Ishikawa (cell line): ENCODE measurements at regions not wholly inside any gene's neighbourhood (a gene's known extent, or its start where the extent isn't known, plus 50 kb on each side); places are given as distances from the start of the nearest gene placed in this dataset.

Experiments
- CEBPB ChIP-seq: IDR thresholded peaks from 2 replicates; pipeline ENCODE4 v1.6.1; 2012
- CREB1 ChIP-seq: IDR thresholded peaks from 2 replicates; pipeline ENCODE4 v1.6.1; 2012; ENCODE audit warnings: low read depth
- EGR1 ChIP-seq: IDR thresholded peaks from 2 replicates; pipeline ENCODE4 v1.6.1; 2012
- EP300 ChIP-seq: IDR thresholded peaks from 2 replicates; pipeline ENCODE4 v1.6.1; 2012; ENCODE audit warnings: borderline replicate concordance
- FOXM1 ChIP-seq: IDR thresholded peaks from 2 replicates; pipeline ENCODE4 v1.6.1; 2012; ENCODE audit warnings: low read depth, borderline replicate concordance
- NFIC ChIP-seq: IDR thresholded peaks from 2 replicates; pipeline ENCODE4 v1.6.1; 2012
- RAD21 ChIP-seq: IDR thresholded peaks from 2 replicates; pipeline ENCODE4 v1.6.1; 2012; ENCODE audit warnings: low read depth
- TAF1 ChIP-seq: IDR thresholded peaks from 2 replicates; pipeline ENCODE4 v1.6.1; 2012; ENCODE audit warnings: low read depth, mild to moderate bottlenecking
- TCF12 ChIP-seq: IDR thresholded peaks from 2 replicates; pipeline ENCODE4 v1.6.1; 2012; ENCODE audit warnings: low read depth
- YY1 ChIP-seq: IDR thresholded peaks from 2 replicates; pipeline ENCODE4 v1.6.1; 2012; ENCODE audit warnings: low read depth
- TF ChIP-seq, protein P1 (sequence below): IDR thresholded peaks from 2 replicates; pipeline ENCODE4 v1.6.1; 2012
- TF ChIP-seq, protein P2 (sequence below): IDR thresholded peaks from 2 replicates; pipeline ENCODE4 v1.6.1; 2012
- TF ChIP-seq, protein P3 (sequence below): IDR thresholded peaks from 2 replicates; pipeline ENCODE4 v1.6.1; 2012; ENCODE audit warnings: low read depth, mild to moderate bottlenecking

DNA sequence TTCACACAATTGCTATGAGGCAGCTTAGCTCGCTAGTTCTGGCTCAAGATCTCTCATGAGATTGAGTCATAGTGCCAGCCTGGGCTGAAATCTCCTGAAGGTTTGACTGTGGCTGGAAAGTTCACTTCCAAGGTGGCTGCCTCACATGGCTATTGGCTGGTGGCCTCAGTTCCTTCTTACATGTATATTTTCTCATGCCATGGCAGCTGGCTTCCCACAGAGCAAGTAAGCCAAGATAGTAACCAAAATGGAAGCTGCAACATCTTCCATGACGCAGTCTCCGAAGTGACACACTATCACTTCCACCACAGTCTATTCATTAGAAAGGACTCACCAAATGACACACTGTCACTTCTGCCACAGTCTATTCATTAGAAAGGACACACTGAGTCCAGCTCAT is 160.4 kb upstream of the PRDM1 start:
- TF ChIP-seq CREB1, result no peak
- TF ChIP-seq, protein P1, sequence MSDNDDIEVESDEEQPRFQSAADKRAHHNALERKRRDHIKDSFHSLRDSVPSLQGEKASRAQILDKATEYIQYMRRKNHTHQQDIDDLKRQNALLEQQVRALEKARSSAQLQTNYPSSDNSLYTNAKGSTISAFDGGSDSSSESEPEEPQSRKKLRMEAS, result no peak
- TF ChIP-seq, protein P2, sequence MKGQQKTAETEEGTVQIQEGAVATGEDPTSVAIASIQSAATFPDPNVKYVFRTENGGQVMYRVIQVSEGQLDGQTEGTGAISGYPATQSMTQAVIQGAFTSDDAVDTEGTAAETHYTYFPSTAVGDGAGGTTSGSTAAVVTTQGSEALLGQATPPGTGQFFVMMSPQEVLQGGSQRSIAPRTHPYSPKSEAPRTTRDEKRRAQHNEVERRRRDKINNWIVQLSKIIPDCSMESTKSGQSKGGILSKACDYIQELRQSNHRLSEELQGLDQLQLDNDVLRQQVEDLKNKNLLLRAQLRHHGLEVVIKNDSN, result no peak
- no peak for TF ChIP-seq EP300
- TF ChIP-seq EGR1, result no peak
- TF ChIP-seq NFIC, result no peak
- TF ChIP-seq YY1, result no peak
- TF ChIP-seq TCF12, result no peak
- TF ChIP-seq RAD21, result no peak
- no peak for TF ChIP-seq TAF1
- TF ChIP-seq, protein P3, sequence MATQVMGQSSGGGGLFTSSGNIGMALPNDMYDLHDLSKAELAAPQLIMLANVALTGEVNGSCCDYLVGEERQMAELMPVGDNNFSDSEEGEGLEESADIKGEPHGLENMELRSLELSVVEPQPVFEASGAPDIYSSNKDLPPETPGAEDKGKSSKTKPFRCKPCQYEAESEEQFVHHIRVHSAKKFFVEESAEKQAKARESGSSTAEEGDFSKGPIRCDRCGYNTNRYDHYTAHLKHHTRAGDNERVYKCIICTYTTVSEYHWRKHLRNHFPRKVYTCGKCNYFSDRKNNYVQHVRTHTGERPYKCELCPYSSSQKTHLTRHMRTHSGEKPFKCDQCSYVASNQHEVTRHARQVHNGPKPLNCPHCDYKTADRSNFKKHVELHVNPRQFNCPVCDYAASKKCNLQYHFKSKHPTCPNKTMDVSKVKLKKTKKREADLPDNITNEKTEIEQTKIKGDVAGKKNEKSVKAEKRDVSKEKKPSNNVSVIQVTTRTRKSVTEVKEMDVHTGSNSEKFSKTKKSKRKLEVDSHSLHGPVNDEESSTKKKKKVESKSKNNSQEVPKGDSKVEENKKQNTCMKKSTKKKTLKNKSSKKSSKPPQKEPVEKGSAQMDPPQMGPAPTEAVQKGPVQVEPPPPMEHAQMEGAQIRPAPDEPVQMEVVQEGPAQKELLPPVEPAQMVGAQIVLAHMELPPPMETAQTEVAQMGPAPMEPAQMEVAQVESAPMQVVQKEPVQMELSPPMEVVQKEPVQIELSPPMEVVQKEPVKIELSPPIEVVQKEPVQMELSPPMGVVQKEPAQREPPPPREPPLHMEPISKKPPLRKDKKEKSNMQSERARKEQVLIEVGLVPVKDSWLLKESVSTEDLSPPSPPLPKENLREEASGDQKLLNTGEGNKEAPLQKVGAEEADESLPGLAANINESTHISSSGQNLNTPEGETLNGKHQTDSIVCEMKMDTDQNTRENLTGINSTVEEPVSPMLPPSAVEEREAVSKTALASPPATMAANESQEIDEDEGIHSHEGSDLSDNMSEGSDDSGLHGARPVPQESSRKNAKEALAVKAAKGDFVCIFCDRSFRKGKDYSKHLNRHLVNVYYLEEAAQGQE, result no peak
- no peak for TF ChIP-seq CEBPB
- TF ChIP-seq FOXM1, result no peak
